Calu3 (cell line): ENCODE measurements at regions not wholly inside any gene's neighbourhood (a gene's known extent, or its start where the extent isn't known, plus 50 kb on each side); places are given as distances from the start of the nearest gene placed in this dataset.
"Not testable (repeated sequence)": the region's sequence is repeated elsewhere in the genome, so short reads cannot be mapped to it uniquely, and the experiment has no call there.

ENCODE experiments used
- BruUV-seq: library from RNA; stranded (reverse); fragments of 400-500 nt; replicated peaks from 2 replicates; lab custom pipeline; 2021; lab: Mats Ljungman, UMichigan
- CTCF ChIA-PET: fragments of 300-600 bp; sonication (Branson Sonifier 250); formaldehyde crosslinking; loops from one replicate; lab custom pipeline; 2022; ENCODE audit warnings: antibody characterized with exemption; lab: Charles Lee
- DNase-seq: peaks from one replicate; pipeline ENCODE4 v3.0.0; 2022
- H3K27ac Mint-ChIP-seq: one replicate; pipeline ENCODE4 v1.8.0; 2022; ENCODE audit warnings: mixed read lengths; ENCODE audit not compliant: unreplicated experiment
- H3K27me3 Mint-ChIP-seq: one replicate; pipeline ENCODE4 v1.8.0; 2022; ENCODE audit warnings: mixed read lengths; ENCODE audit not compliant: unreplicated experiment
- H3K36me3 Mint-ChIP-seq: one replicate; pipeline ENCODE4 v1.8.0; 2022; ENCODE audit warnings: mild to moderate bottlenecking, moderate library complexity, mixed read lengths; ENCODE audit not compliant: insufficient read depth, unreplicated experiment
- H3K4me1 Mint-ChIP-seq: one replicate; pipeline ENCODE4 v1.8.0; 2022; ENCODE audit warnings: mild to moderate bottlenecking, low read depth, mixed read lengths; ENCODE audit not compliant: unreplicated experiment
- H3K4me3 Mint-ChIP-seq: one replicate; pipeline ENCODE4 v1.8.0; 2022; ENCODE audit warnings: mild to moderate bottlenecking, low read depth, moderate library complexity, mixed read lengths; ENCODE audit not compliant: unreplicated experiment
- H3K9me3 Mint-ChIP-seq: one replicate; pipeline ENCODE4 v1.8.0; 2022; ENCODE audit warnings: low read depth, mixed read lengths; ENCODE audit not compliant: unreplicated experiment
- CTCF ChIP-seq: fragments of 200-600 bp; IDR thresholded peaks from one replicate; pipeline ENCODE4 v1.8.0; 2022; ENCODE audit warnings: antibody characterized with exemption; ENCODE audit not compliant: unreplicated experiment
- intact Hi-C: fragments of 100-400 bp; cut with micrococcal nuclease; formaldehyde crosslinking; loops from one replicate; pipeline ENCODE4 v1.10.0; 2022; ENCODE audit not compliant: unreplicated experiment

- no peaks in the 10 kb centered on the region for H3K9me3 Mint-ChIP-seq
- no peak for DNase-seq
- no TSS peak for BruUV-seq
- CTCF ChIA-PET: no interaction called here
- no peak overlapping the region for H3K4me3 Mint-ChIP-seq
- intact Hi-C loops: no loop called here
- TF ChIP-seq CTCF: no peak
- no peaks in the 10 kb centered on the region for H3K27me3 Mint-ChIP-seq
- no peaks in the 10 kb centered on the region for H3K4me1 Mint-ChIP-seq
- no peak overlapping the region for H3K27ac Mint-ChIP-seq
- H3K36me3 Mint-ChIP-seq: no peaks in the 10 kb centered on the region
These were observed 323.9 kb upstream of the KCND2 start for GRCh38 chr7:119949053-119949452.

GRCh38 chr7:119950390-119951041 is 322.5 kb upstream of the KCND2 start:
- CTCF ChIA-PET, H3K36me3 Mint-ChIP-seq, H3K27ac Mint-ChIP-seq: not testable (repeated sequence)

GRCh38 chr7:119951614-119952013 is 321.4 kb upstream of the KCND2 start:
- BruUV-seq, H3K4me1 Mint-ChIP-seq, CTCF ChIA-PET, H3K36me3 Mint-ChIP-seq, H3K27me3 Mint-ChIP-seq, H3K27ac Mint-ChIP-seq, H3K4me3 Mint-ChIP-seq, H3K9me3 Mint-ChIP-seq, intact Hi-C loops, DNase-seq: not testable (repeated sequence)

More at GRCh38 chr7:119950390-119951041, 322.5 kb upstream of the KCND2 start:
- H3K4me3 Mint-ChIP-seq, BruUV-seq, DNase-seq, H3K4me1 Mint-ChIP-seq, intact Hi-C loops, H3K9me3 Mint-ChIP-seq, H3K27me3 Mint-ChIP-seq: not testable (repeated sequence)

- no peak for DNase-seq
- TF ChIP-seq CTCF: no peak
- BruUV-seq: no TSS peak
- Mint-ChIP-seq H3K4me3 (no peak overlapping the region), H3K36me3 (no peaks in the 10 kb centered on the region), H3K27me3 (no peaks in the 10 kb centered on the region), H3K4me1 (no peaks in the 10 kb centered on the region), H3K27ac (no peak overlapping the region), H3K9me3 (no peaks in the 10 kb centered on the region)
- intact Hi-C loops: no loop called here
- CTCF ChIA-PET: no interaction called here
These were observed 315.6 kb upstream of the KCND2 start for GRCh38 chr7:119957335-119957734.

- intact Hi-C loops: no loop called here
- H3K27me3 Mint-ChIP-seq: no peaks in the 10 kb centered on the region
- H3K4me1 Mint-ChIP-seq: no peaks in the 10 kb centered on the region
- no peak overlapping the region for H3K27ac Mint-ChIP-seq
- TF ChIP-seq CTCF: no peak
- DNase-seq: no peak
- no peaks in the 10 kb centered on the region for H3K9me3 Mint-ChIP-seq
- no peak overlapping the region for H3K4me3 Mint-ChIP-seq
- BruUV-seq: no TSS peak
- CTCF ChIA-PET: interaction anchor here (0.9 kb wide), 1 partner anchor 403 kb away, joined by 4 read pairs; no protein-coding TSS in a partner anchor
- no peaks in the 10 kb centered on the region for H3K36me3 Mint-ChIP-seq
These were observed 313.2 kb upstream of the KCND2 start for GRCh38 chr7:119959811-119960210.
